Upper lobe of right lung (tissue), 1 donor: ENCODE measurements at regions not wholly inside any gene's neighbourhood (a gene's known extent, or its start where the extent isn't known, plus 50 kb on each side); places are given as distances from the start of the nearest gene placed in this dataset.

ENCODE experiments used
- ATAC-seq: fragments of 200-7000 bp; cut with Tn5 transposase; one replicate; pipeline ENCODE4 v1.9.1; 2020; ENCODE audit warnings: mild to moderate bottlenecking, moderate library complexity
- DNase-seq: peaks from one replicate; pipeline ENCODE4 v3.0.0-alpha.2; 2020
- H3K27ac ChIP-seq: fragments of 200-600 bp; one replicate; pipeline ENCODE4 v1.8.0; 2022
- H3K27me3 ChIP-seq: fragments of 200-600 bp; one replicate; pipeline ENCODE4 v1.8.0; 2022; ENCODE audit warnings: mild to moderate bottlenecking
- H3K36me3 ChIP-seq: fragments of 200-600 bp; one replicate; pipeline ENCODE4 v1.8.0; 2022
- H3K4me1 ChIP-seq: fragments of 200-600 bp; one replicate; pipeline ENCODE4 v1.8.0; 2022
- H3K4me3 ChIP-seq: fragments of 200-600 bp; one replicate; pipeline ENCODE4 v1.8.0; 2022; ENCODE audit warnings: mild to moderate bottlenecking
- H3K9me3 ChIP-seq: fragments of 200-600 bp; one replicate; pipeline ENCODE4 v1.8.0; 2022
- intact Hi-C: fragments of 100-400 bp; cut with DNase I; formaldehyde crosslinking; loops from one replicate; pipeline ENCODE4 v1.11.0; 2022
- TF ChIP-seq, protein P1 (sequence below): fragments of 200-600 bp; IDR thresholded peaks from one replicate; pipeline ENCODE4 v1.8.0; 2022; ENCODE audit warnings: antibody characterized with exemption
- donor health status: DM: no; HTN: yes; CAD: no; lungs with severe emphysema.

DNA sequence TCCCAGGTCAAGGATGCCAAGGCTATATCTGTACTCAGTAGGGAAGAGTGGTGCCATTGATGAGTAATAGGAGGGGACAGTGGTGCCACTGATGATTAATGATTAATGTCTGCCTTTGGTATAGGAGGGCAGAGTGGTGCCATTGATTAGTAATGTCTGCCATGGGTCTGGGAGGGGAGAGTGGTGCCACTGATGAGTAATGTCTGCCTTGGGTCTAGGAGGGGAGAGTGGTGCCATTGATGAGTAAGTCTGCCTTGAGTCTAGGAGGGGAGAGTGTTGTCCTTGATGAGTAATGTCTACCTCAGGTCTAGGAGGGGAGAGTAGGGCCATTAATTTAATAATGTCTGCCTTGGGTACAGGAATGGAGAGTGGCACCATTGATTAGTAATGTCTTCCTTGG, 507.8 kb upstream of the EEF2KMT start:
- no peak for DNase-seq
- TF ChIP-seq, protein P1, sequence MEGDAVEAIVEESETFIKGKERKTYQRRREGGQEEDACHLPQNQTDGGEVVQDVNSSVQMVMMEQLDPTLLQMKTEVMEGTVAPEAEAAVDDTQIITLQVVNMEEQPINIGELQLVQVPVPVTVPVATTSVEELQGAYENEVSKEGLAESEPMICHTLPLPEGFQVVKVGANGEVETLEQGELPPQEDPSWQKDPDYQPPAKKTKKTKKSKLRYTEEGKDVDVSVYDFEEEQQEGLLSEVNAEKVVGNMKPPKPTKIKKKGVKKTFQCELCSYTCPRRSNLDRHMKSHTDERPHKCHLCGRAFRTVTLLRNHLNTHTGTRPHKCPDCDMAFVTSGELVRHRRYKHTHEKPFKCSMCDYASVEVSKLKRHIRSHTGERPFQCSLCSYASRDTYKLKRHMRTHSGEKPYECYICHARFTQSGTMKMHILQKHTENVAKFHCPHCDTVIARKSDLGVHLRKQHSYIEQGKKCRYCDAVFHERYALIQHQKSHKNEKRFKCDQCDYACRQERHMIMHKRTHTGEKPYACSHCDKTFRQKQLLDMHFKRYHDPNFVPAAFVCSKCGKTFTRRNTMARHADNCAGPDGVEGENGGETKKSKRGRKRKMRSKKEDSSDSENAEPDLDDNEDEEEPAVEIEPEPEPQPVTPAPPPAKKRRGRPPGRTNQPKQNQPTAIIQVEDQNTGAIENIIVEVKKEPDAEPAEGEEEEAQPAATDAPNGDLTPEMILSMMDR, result no peak
- Histone ChIP-seq H3K4me3 (no peak overlapping the region), H3K27ac (no peak overlapping the region), H3K27me3 (no peaks in the 10 kb centered on the region), H3K36me3 (no peaks in the 10 kb centered on the region), H3K9me3 (no peaks in the 10 kb centered on the region), H3K4me1 (no peaks in the 10 kb centered on the region)
- intact Hi-C loops, result no loop called here
- no peak for ATAC-seq

DNA sequence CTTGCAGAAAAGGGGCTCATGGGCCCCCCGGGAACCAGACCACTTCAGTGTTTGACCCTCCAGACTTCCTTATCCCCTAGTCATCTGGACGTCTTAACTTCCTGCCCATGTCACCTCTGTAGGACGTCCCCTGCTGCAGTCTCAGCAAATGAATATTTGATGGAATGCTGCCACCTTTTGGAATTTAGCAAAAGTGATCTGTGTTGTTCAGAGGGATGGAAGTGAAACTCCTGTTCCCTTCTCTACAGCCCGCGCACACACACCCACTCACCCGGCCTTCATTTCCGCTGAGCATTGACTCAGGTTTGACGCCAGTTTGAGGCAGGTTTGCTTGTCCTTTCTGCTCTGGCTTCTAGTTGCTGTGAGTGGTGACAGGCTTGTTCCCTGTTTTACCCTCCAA, 507.2 kb upstream of the EEF2KMT start:
- TF ChIP-seq, protein P1, result peak; percentile 17
- Histone ChIP-seq H3K36me3 (no peaks in the 10 kb centered on the region), H3K4me1 (no peaks in the 10 kb centered on the region), H3K27me3 (no peaks in the 10 kb centered on the region), H3K4me3 (no peak overlapping the region), H3K27ac (no peak overlapping the region), H3K9me3 (no peaks in the 10 kb centered on the region)
- DNase-seq (no peak), ATAC-seq (peak; percentile 57)
- intact Hi-C loops, result no loop called here

DNA sequence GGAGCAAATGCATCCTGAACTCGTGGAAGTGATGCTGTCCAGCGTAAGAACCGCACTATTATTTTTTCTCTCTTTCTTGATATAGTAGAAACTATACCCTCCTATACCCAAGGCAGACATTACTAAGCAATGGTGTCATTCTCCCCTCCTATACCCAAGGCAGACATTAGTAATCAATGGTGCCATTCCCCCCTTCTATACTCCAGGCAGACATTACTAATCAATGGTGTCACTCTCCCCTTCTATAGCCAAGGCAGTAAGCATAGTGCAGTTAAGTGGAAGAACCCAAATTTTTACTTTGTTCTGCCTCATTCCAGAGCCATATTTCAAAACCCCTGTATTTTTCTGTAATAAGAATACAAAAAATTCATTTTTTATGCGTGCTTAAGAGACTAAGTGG, 506.2 kb upstream of the EEF2KMT start:
- Histone ChIP-seq H3K4me3 (no peak overlapping the region), H3K36me3 (no peaks in the 10 kb centered on the region), H3K27ac (no peak overlapping the region), H3K27me3 (no peaks in the 10 kb centered on the region), H3K9me3 (no peaks in the 10 kb centered on the region), H3K4me1 (no peaks in the 10 kb centered on the region)
- DNase-seq (no peak), ATAC-seq (no peak)
- TF ChIP-seq, protein P1, result no peak
- intact Hi-C loops, result no loop called here

DNA sequence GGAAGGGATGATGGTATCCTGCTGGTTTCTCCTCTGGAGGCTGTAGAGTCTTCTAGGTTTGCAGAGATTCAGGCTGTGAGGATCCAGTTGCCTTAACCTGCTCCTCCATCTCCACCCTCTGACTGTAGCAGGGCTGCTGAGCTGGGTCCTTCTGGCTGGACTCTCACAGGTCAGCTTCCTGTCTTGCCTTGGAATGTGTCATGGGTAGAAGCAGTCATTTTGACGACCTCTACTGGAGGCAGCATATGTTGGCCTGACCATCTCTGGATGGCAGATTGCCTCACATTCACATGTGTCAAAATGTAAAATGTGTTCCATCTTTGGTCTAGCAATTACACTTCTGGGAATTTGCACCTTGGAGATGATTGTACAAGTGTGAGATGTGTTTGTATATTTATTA, 504.4 kb upstream of the EEF2KMT start:
- H3K27ac ChIP-seq, result no peak overlapping the region
- intact Hi-C loops, result no loop called here
- no peak overlapping the region for H3K4me3 ChIP-seq
- H3K4me1 ChIP-seq, result no peaks in the 10 kb centered on the region
- H3K36me3 ChIP-seq, result no peaks in the 10 kb centered on the region
- ATAC-seq (no peak), DNase-seq (no peak)
- H3K27me3 ChIP-seq, result no peaks in the 10 kb centered on the region
- TF ChIP-seq, protein P1, result no peak
- no peaks in the 10 kb centered on the region for H3K9me3 ChIP-seq

DNA sequence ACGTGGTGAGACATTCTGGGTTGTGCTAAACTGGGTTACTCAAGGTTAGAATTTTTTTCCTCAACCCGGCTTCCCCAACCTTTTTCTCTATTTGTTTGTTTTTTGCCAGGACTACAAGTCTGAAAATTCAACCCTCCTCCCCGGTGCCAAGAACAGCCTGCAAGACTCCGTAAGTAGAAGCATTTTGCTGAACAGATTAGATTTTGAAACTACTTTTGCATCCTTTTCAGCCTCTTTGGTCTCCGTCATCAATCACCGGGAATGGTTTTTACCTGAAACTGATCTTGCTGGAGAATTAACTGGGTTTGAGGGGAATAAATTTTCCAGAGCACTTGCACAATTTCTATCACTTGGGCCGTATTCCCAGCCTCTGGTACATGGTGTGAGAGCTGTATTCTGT, 501.2 kb upstream of the EEF2KMT start:
- Histone ChIP-seq H3K27me3 (no peaks in the 10 kb centered on the region), H3K4me3 (no peak overlapping the region), H3K27ac (no peak overlapping the region), H3K4me1 (no peaks in the 10 kb centered on the region), H3K36me3 (no peaks in the 10 kb centered on the region), H3K9me3 (no peaks in the 10 kb centered on the region)
- TF ChIP-seq, protein P1, result no peak
- ATAC-seq (no peak), DNase-seq (no peak)
- intact Hi-C loops, result no loop called here

DNA sequence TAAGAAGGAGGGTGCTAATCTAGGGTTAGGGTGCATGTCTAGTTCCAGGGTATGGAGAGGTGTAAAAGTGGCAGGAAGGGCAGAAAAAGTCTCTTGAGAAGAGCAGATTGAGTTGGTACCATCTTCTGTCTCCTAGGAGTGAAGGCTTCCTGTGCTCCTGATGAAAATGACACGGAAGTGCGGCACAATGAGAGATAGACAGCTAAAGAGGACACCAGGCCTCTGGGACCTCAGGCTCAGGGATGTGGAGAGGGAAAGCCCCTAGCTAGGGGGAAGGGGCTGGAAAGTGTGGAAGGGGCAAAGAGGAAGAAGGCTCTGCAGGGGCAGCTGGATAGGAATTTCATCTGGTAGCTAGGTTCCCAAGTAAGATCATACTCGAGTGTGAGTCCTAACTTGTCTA, 498.3 kb upstream of the EEF2KMT start:
- H3K36me3 ChIP-seq, result no peaks in the 10 kb centered on the region
- intact Hi-C loops, result no loop called here
- TF ChIP-seq, protein P1, result no peak
- no peaks in the 10 kb centered on the region for H3K4me1 ChIP-seq
- H3K4me3 ChIP-seq, result no peak overlapping the region
- DNase-seq (no peak), ATAC-seq (no peak)
- H3K9me3 ChIP-seq, result no peaks in the 10 kb centered on the region
- no peak overlapping the region for H3K27ac ChIP-seq
- no peaks in the 10 kb centered on the region for H3K27me3 ChIP-seq
